PC-9 (cell line): ENCODE measurements at regions not wholly inside any gene's neighbourhood (a gene's known extent, or its start where the extent isn't known, plus 50 kb on each side); places are given as distances from the start of the nearest gene placed in this dataset.

Source experiments
- BruUV-seq: library from RNA; stranded (reverse); fragments of 400-500 nt; replicated peaks from 2 replicates; lab custom pipeline; 2021; lab: Mats Ljungman, UMichigan
- CTCF ChIA-PET: fragments of 300-600 bp; sonication (Branson Sonifier 250); formaldehyde crosslinking; loops from one replicate; lab custom pipeline; 2022; ENCODE audit warnings: antibody characterized with exemption; lab: Charles Lee
- POLR2A ChIA-PET: fragments of 300-600 bp; sonication (Branson Sonifier 250); formaldehyde crosslinking; loops from one replicate; lab custom pipeline; 2022; ENCODE audit warnings: antibody characterized with exemption; ENCODE audit not compliant: unreplicated experiment; lab: Charles Lee
- DNase-seq, 2 experiments: peaks; one replicate each; pipeline versions ENCODE4 v3.0.0 to v3.0.0-alpha.2; 2015 to 2022; ENCODE audit warnings: mixed read lengths in 1 of 2
- H2AFZ ChIP-seq: fragments of 200-600 bp; sonication (generic); 2 replicates; pipeline ENCODE4 v1.8.1; 2017; ENCODE audit warnings: antibody characterized with exemption
- H3F3A ChIP-seq: fragments of 200-600 bp; sonication (generic); 2 replicates; pipeline ENCODE4 v1.8.1; 2017; ENCODE audit warnings: antibody characterized with exemption, mild to moderate bottlenecking, low read depth; ENCODE audit not compliant: insufficient read depth
- H3K27ac ChIP-seq: fragments of 200-600 bp; sonication (generic); 2 replicates; pipeline ENCODE4 v1.6.1; 2016; ENCODE audit warnings: mixed run types
- H3K27me3 ChIP-seq: fragments of 200-600 bp; sonication (generic); 2 replicates; pipeline ENCODE4 v1.6.1; 2016; ENCODE audit warnings: low read depth, mixed run types; ENCODE audit not compliant: insufficient read depth
- H3K36me3 ChIP-seq: fragments of 200-600 bp; sonication (generic); 2 replicates; pipeline ENCODE4 v1.6.1; 2016; ENCODE audit warnings: low read depth, mixed run types
- H3K4me1 ChIP-seq: fragments of 200-600 bp; sonication (generic); replicated peaks from 2 replicates; pipeline ENCODE4 v1.6.1; 2016; ENCODE audit warnings: mixed run types; ENCODE audit not compliant: insufficient read depth
- H3K4me2 ChIP-seq: fragments of 200-600 bp; sonication (generic); 2 replicates; pipeline ENCODE4 v1.6.1; 2017; ENCODE audit warnings: mixed run types
- H3K4me3 ChIP-seq: fragments of 200-600 bp; sonication (generic); 2 replicates; pipeline ENCODE4 v1.6.1; 2016; ENCODE audit warnings: mixed run types
- H3K79me2 ChIP-seq: fragments of 200-600 bp; sonication (generic); 2 replicates; pipeline ENCODE4 v1.6.1; 2017; ENCODE audit warnings: low read depth, mixed run types
- H3K9me2 ChIP-seq: fragments of 200-600 bp; sonication (generic); 2 replicates; pipeline ENCODE4 v1.8.1; 2017; ENCODE audit warnings: mild to moderate bottlenecking; ENCODE audit not compliant: insufficient read depth
- H3K9me3 ChIP-seq: fragments of 200-600 bp; sonication (generic); 2 replicates; pipeline ENCODE4 v1.8.1; 2016; ENCODE audit warnings: low read depth; ENCODE audit not compliant: insufficient read depth
- H4K20me1 ChIP-seq: fragments of 200-600 bp; sonication (generic); 2 replicates; pipeline ENCODE4 v1.8.1; 2017; ENCODE audit not compliant: insufficient read depth
- EZH2 ChIP-seq: fragments of 200-600 bp; sonication (generic); IDR thresholded peaks from 2 replicates; pipeline ENCODE4 v1.8.0; 2017; ENCODE audit warnings: antibody characterized with exemption, low read depth
- intact Hi-C: fragments of 100-400 bp; cut with micrococcal nuclease; formaldehyde crosslinking; loops from one replicate; pipeline ENCODE4 v1.10.0; 2022; ENCODE audit not compliant: unreplicated experiment
- TF ChIP-seq, protein P1 (sequence below): fragments of 200-600 bp; sonication (generic); conservative IDR thresholded peaks from 2 replicates; pipeline ENCODE4 v1.6.1; 2017; ENCODE audit warnings: mixed run types, antibody characterized with exemption, mild to moderate bottlenecking, moderate library complexity

DNA sequence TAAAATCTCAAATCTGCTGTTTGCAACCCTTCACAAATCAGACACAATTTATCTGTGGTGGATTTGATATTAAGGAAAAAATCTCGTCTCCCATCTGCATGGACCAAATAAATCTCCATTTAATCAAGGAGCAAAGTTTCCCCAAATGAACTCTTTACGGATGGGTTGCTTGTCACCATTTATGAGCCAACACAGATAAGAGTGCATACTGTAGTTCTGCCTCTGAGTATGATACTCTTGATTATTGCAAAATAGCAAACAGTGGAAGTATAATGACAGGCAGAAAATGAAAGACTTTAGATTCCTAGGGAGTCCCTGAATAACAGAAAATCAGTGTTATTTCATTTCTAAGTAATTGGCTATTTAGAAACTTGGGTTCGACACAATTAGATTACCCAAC is 1395.9 kb downstream of the FAM181B start:
- no peak for DNase-seq
- CTCF ChIA-PET = no interaction called here
- POLR2A ChIA-PET = no interaction called here
- Histone ChIP-seq H3F3A (no peaks in the 10 kb centered on the region), H3K4me1 (no peaks in the 10 kb centered on the region), H3K4me2 (no peak overlapping the region), H3K4me3 (no peak overlapping the region), H3K79me2 (no peaks in the 10 kb centered on the region), H3K9me3 (no peaks in the 10 kb centered on the region), H4K20me1 (no peaks in the 10 kb centered on the region), H2AFZ (no peak overlapping the region), H3K27me3 (no peaks in the 10 kb centered on the region), H3K9me2 (no peaks in the 10 kb centered on the region), H3K36me3 (no peaks in the 10 kb centered on the region), H3K27ac (no peak overlapping the region)
- intact Hi-C loops = no loop called here
- no TSS peak for BruUV-seq
- no peak for TF ChIP-seq EZH2

DNA sequence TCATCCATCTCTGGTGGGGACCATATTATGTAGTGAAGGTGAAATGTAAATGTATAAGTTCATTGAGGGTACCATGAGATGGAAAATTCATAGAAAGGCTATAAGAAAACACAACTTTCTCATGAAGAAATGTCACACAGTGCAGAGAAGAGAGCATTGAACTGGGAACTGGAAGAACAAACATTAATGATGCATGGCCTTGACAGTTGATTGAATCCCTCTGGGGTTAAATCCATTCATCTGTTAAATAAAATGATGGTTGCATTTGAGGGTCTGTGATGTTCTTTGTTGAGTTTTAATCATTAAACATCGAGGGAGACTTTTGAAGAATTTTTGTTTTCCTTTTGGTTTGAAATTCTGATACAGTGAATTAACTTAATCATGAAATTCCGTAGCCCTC is 1401.4 kb downstream of the FAM181B start:
- ChIA-PET CTCF (no interaction called here), POLR2A (no interaction called here)
- H3F3A ChIP-seq = no peaks in the 10 kb centered on the region
- no TSS peak for BruUV-seq
- H3K27ac ChIP-seq = no peak overlapping the region
- H3K27me3 ChIP-seq = no peaks in the 10 kb centered on the region
- no peaks in the 10 kb centered on the region for H4K20me1 ChIP-seq
- no peaks in the 10 kb centered on the region for H3K9me3 ChIP-seq
- intact Hi-C loops = no loop called here
- H3K4me1 ChIP-seq = no peaks in the 10 kb centered on the region
- H3K79me2 ChIP-seq = no peaks in the 10 kb centered on the region
- TF ChIP-seq, protein P1, sequence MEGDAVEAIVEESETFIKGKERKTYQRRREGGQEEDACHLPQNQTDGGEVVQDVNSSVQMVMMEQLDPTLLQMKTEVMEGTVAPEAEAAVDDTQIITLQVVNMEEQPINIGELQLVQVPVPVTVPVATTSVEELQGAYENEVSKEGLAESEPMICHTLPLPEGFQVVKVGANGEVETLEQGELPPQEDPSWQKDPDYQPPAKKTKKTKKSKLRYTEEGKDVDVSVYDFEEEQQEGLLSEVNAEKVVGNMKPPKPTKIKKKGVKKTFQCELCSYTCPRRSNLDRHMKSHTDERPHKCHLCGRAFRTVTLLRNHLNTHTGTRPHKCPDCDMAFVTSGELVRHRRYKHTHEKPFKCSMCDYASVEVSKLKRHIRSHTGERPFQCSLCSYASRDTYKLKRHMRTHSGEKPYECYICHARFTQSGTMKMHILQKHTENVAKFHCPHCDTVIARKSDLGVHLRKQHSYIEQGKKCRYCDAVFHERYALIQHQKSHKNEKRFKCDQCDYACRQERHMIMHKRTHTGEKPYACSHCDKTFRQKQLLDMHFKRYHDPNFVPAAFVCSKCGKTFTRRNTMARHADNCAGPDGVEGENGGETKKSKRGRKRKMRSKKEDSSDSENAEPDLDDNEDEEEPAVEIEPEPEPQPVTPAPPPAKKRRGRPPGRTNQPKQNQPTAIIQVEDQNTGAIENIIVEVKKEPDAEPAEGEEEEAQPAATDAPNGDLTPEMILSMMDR = no peak
- TF ChIP-seq EZH2 = no peak
- no peak for DNase-seq
- H2AFZ ChIP-seq = no peak overlapping the region
- H3K36me3 ChIP-seq = no peaks in the 10 kb centered on the region
- H3K4me2 ChIP-seq = no peak overlapping the region
- no peak overlapping the region for H3K4me3 ChIP-seq
- H3K9me2 ChIP-seq = no peaks in the 10 kb centered on the region

GRCh38 chr11:81331611-81332235 is 1401.9 kb downstream of the FAM181B start:
- ChIA-PET CTCF (no interaction called here), POLR2A (no interaction called here)
- no TSS peak for BruUV-seq
- Histone ChIP-seq H3K36me3 (no peaks in the 10 kb centered on the region), H3K27me3 (no peaks in the 10 kb centered on the region), H3K4me1 (no peaks in the 10 kb centered on the region), H3K27ac (no peak overlapping the region), H4K20me1 (no peaks in the 10 kb centered on the region), H3K4me2 (no peak overlapping the region), H2AFZ (no peak overlapping the region), H3K4me3 (no peak overlapping the region), H3F3A (no peaks in the 10 kb centered on the region), H3K79me2 (no peaks in the 10 kb centered on the region), H3K9me3 (no peaks in the 10 kb centered on the region), H3K9me2 (no peaks in the 10 kb centered on the region)
- DNase-seq = no peak
- TF ChIP-seq, protein P1 = no peak
- TF ChIP-seq EZH2 = no peak
- intact Hi-C loops = no loop called here

DNA sequence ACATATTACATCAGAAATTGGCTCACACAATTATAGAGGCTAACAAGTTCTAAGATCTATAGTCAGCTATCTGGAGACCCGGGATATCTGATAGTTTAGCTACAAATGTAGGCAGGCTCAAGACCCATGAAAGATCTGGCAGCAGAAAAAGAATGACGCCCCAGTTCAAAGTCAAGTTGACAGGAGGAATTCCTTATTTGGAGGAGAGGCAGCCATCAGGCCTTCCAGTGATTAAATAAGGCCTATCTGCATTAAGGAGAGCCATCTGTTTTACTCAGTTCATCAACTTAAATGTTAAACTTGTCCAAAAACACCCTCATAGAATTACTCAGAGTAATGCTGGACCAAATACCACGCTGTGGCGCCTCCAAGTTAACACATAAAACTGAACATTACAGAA is 1402.6 kb downstream of the FAM181B start:
- H3K4me1 ChIP-seq = no peaks in the 10 kb centered on the region
- H3K4me3 ChIP-seq = no peak overlapping the region
- H3K27ac ChIP-seq = no peak overlapping the region
- POLR2A ChIA-PET = no interaction called here
- BruUV-seq = no TSS peak
- intact Hi-C loops = no loop called here
- no peaks in the 10 kb centered on the region for H3K27me3 ChIP-seq
- no peaks in the 10 kb centered on the region for H3K36me3 ChIP-seq
- H3K4me2 ChIP-seq = no peak overlapping the region
- no peak overlapping the region for H2AFZ ChIP-seq
- TF ChIP-seq EZH2 = no peak
- TF ChIP-seq, protein P1 = no peak
- H3F3A ChIP-seq = no peaks in the 10 kb centered on the region
- H4K20me1 ChIP-seq = no peaks in the 10 kb centered on the region
- no peaks in the 10 kb centered on the region for H3K9me2 ChIP-seq
- H3K9me3 ChIP-seq = no peaks in the 10 kb centered on the region
- no peaks in the 10 kb centered on the region for H3K79me2 ChIP-seq
- CTCF ChIA-PET = no interaction called here
- DNase-seq = no peak
